Tibial nerve (tissue), 4 donors: ENCODE measurements at regions not wholly inside any gene's neighbourhood (a gene's known extent, or its start where the extent isn't known, plus 50 kb on each side); places are given as distances from the start of the nearest gene placed in this dataset.

Experiments
- CTCF ChIP-seq, 5 experiments: fragments of 200-600 bp in 3 of 5; fragments of 450-650 bp in 2 of 5; sonication (generic) in 3 of 5; IDR thresholded peaks; one replicate each; pipeline ENCODE4 v1.5.1; 2016 to 2019; ENCODE audit warnings: antibody characterized with exemption in 5 of 5, mild to moderate bottlenecking in 3 of 5, moderate library complexity in 2 of 5
- EP300 ChIP-seq, 2 donors: sonication (generic); formaldehyde crosslinking; IDR thresholded peaks; one replicate each; pipeline ENCODE4 v1.6.1; 2017; ENCODE audit warnings: antibody characterized with exemption in 2 of 2, mild to moderate bottlenecking in 1 of 2
- POLR2A ChIP-seq, 2 donors: fragments of 450-650 bp; IDR thresholded peaks; one replicate each; pipeline ENCODE4 v1.6.1; 2017; ENCODE audit warnings: antibody characterized with exemption in 2 of 2, mild to moderate bottlenecking in 2 of 2, moderate library complexity in 2 of 2

DNA sequence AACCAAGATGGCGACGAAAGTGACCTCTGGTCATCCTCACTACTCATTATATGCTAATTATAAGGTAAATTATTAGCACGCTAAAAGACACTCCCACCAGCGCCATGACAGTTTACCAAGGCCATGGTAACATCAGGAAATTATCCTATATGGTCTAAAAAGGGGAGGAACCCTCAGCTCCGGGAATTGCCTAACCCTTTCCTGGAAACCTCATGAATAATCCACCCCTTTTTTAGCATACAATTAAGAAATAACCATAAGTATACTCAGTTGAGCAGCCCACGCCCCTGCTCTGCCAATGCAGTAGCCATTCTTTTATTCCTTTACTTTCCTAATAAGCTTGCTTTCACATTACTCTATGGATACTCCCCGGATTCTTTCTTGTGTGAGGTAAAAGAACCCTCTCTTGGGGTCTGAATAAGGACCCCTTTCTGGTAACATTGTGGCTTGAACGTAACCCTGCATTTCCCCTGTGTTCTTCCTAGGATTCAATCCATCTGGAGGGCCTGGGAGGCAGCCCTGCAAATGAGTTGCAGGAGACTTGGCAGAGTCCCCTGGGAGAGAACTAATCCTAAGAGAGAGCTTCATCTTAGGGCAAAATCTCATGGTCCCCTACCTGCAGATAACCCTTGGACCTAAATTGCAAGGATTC lies 225.6 kb upstream of the JARID2 start:
- TF ChIP-seq CTCF (IDR thresholded peaks at IDR 0.05), result no peak
- no peak for TF ChIP-seq POLR2A (IDR thresholded peaks at IDR 0.05)
- TF ChIP-seq EP300 (IDR thresholded peaks at IDR 0.05), result no peak
